MG63 (cell line): ENCODE measurements at regions not wholly inside any gene's neighbourhood (a gene's known extent, or its start where the extent isn't known, plus 50 kb on each side); places are given as distances from the start of the nearest gene placed in this dataset.
A peak's percentile ranks its signal among the peaks of the same experiment; 100 is the strongest.
"Not testable (repeated sequence)": the region's sequence is repeated elsewhere in the genome, so short reads cannot be mapped to it uniquely, and the experiment has no call there.

Source experiments
- DNase-seq: peaks from one replicate; pipeline ENCODE4 v3.0.0-alpha.2; 2020
- H3K27me3 ChIP-seq: fragments of 250-450 bp; sonication (Bioruptor Pico); 2 replicates; pipeline ENCODE4 v1.5.1; 2020; ENCODE audit warnings: mild to moderate bottlenecking, moderate library complexity
- H3K36me3 ChIP-seq: fragments of 250-450 bp; sonication (Bioruptor Pico); 2 replicates; pipeline ENCODE4 v1.5.1; 2020; ENCODE audit warnings: mild to moderate bottlenecking, moderate library complexity
- H3K4me3 ChIP-seq: fragments of 250-450 bp; sonication (Bioruptor Pico); 2 replicates; pipeline ENCODE4 v1.5.1; 2020; ENCODE audit warnings: mild to moderate bottlenecking, moderate library complexity
- H3K9me3 ChIP-seq: fragments of 250-450 bp; sonication (Bioruptor Pico); 2 replicates; pipeline ENCODE4 v1.5.1; 2020; ENCODE audit warnings: mild to moderate bottlenecking, moderate library complexity

GRCh38 chr14:48350971-48351370 is 675.6 kb upstream of the MDGA2 start:
- no peaks in the 10 kb centered on the region for H3K9me3 ChIP-seq
- no peak overlapping the region for H3K4me3 ChIP-seq
- no peaks in the 10 kb centered on the region for H3K27me3 ChIP-seq
- DNase-seq = no peak
- H3K36me3 ChIP-seq = no peaks in the 10 kb centered on the region

DNA sequence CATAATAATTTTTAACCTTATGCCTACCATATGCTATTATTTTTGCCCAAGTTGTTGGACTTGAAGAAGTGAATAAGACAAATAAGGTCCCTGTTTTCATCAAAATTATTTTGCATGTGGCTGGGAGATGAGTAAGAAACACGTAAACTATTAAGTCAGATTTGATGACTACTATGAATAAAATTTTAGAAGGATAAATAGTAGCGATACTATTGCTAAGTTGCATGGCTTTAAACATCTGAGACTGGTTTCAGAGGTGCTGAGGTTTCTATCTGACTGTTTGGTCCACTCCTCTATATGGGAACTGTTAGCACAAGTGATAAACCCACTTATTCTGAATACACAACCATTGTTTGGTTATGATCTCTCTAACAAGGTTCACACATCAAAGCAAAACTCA is 674.3 kb upstream of the MDGA2 start:
- no peaks in the 10 kb centered on the region for H3K9me3 ChIP-seq
- no peaks in the 10 kb centered on the region for H3K27me3 ChIP-seq
- H3K36me3 ChIP-seq = no peaks in the 10 kb centered on the region
- no peak for DNase-seq
- no peak overlapping the region for H3K4me3 ChIP-seq

GRCh38 chr14:48341069-48341468 is 665.7 kb upstream of the MDGA2 start:
- H3K9me3 ChIP-seq = no peaks in the 10 kb centered on the region
- H3K27me3 ChIP-seq = no peaks in the 10 kb centered on the region
- no peaks in the 10 kb centered on the region for H3K36me3 ChIP-seq
- DNase-seq = no peak
- no peak overlapping the region for H3K4me3 ChIP-seq

DNA sequence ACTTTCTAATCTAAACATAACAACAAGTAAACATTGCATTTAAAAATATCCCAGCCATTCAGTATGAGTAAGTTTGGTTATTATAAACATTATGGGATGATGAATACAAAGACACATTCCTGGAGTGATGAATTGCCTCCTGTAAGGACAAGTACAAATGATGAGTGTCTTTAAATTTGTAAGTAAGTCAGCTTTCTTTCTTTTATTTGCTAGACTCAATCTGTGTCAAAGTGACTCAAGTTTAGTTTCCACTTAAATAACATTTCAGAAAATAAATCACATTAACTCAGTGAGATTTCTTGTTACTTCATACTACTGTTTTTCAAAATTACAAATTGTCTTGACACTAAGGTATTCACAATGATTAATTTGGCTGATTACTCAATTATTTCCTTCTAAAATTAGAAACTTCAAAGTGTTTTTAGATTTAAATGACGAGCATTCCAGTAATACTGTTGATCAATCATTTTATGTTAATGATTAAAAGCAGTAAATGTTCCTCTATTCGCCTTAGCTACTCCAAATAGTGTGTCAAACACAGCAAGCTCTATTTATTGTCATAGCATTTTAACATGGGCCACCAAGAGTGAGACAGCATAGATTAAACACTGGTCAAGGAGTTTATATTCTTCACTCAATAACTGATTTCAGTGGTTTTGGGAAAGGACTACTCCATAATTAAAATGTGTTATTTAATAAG is 658.0 kb upstream of the MDGA2 start:
- DNase-seq = no peak
- Histone ChIP-seq H3K36me3 (no peaks in the 10 kb centered on the region), H3K9me3 (no peaks in the 10 kb centered on the region), H3K4me3 (no peak overlapping the region), H3K27me3 (no peaks in the 10 kb centered on the region)

GRCh38 chr14:48331421-48331820 is 656.0 kb upstream of the MDGA2 start:
- Histone ChIP-seq H3K9me3 (no peaks in the 10 kb centered on the region), H3K27me3 (no peaks in the 10 kb centered on the region), H3K36me3 (no peaks in the 10 kb centered on the region), H3K4me3 (no peak overlapping the region)
- no peak for DNase-seq

DNA sequence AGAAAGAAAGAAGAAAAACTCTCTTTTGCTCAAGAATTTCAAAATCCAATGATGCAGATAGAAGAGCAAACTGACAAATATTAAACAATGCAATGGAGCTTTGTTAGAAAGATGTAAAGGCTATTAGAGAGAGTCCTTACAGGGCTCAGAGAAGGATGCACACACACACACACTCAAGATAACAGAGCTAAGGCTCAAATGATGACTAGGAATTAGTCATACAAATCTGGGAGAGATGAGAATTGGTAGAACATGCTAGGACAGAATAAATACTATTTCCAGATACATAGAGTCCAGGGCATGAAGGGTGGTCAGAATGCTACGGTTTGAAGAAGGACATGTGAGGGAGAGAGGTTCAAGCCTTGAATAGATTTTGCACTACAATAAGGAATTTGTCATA is 650.1 kb upstream of the MDGA2 start:
- Histone ChIP-seq H3K4me3 (no peak overlapping the region), H3K27me3 (no peaks in the 10 kb centered on the region), H3K36me3 (no peaks in the 10 kb centered on the region), H3K9me3 (no peaks in the 10 kb centered on the region)
- DNase-seq = no peak

DNA sequence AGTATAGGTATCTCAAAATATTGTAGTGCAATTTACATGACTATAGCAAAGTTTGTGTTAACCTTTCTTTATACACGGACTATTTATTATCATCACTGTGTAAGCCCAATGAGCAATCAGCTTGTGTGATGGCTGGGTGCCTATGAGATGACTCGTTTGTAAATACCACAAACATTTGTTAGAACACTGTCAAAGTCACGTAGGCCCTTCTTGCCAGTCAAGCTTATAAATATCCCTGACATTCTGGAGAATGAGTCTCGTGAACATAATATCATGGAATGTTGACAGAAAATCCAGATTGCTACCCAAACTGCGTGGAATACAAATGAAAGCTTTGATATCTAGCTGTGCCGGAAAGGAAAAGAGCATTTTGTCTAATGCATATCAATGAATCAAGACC is 648.3 kb upstream of the MDGA2 start:
- peak; percentile 78 for DNase-seq
- H3K4me3 ChIP-seq = no peak overlapping the region
- H3K9me3 ChIP-seq = no peaks in the 10 kb centered on the region

DNA sequence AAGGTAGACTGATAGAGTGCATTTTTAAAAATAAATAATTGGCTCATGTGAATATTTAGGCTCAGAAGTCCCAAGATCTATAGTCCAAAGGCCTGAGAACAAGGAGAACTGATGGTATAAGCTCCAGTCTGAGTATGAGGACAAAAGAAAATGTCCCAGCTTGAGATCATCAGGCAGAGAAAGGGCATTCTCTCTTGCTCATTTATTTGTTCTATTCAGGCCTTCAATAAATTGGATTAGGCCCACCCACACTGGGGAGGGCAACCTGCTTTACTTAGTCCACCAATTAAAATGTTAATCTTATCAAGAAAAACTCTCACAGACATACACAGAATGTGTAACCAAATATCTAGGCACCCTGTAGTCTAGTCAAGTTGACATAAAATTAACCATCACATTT is 644.4 kb upstream of the MDGA2 start:
- Histone ChIP-seq H3K4me3 (no peak overlapping the region), H3K36me3 (no peaks in the 10 kb centered on the region), H3K9me3 (no peaks in the 10 kb centered on the region), H3K27me3 (no peaks in the 10 kb centered on the region)
- no peak for DNase-seq

More for the DNA sequence above, 648.3 kb upstream of the MDGA2 start:
- no peaks in the 10 kb centered on the region for H3K27me3 ChIP-seq
- H3K36me3 ChIP-seq = no peaks in the 10 kb centered on the region

DNA sequence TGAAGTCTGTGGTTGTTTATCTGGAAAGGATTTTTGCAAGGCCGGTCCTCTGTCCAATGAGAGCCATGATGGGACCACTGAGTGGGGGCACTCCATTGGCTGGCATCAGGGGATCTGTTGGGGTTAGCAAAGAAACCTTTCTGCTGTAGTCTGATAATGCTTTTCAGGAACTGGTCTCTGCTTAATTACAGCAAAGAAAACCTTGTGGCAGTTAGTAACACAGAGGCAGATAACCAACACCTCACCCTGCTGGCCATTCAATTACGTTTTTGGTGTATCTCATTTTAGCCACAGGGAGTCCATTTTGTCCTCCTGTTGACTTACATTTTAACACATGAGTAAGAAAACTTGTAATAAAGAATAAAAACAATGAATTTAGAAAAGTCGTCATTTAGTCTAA is 629.3 kb upstream of the MDGA2 start:
- H3K36me3 ChIP-seq = no peaks in the 10 kb centered on the region
- DNase-seq = no peak
- H3K27me3 ChIP-seq = no peaks in the 10 kb centered on the region
- no peaks in the 10 kb centered on the region for H3K9me3 ChIP-seq
- H3K4me3 ChIP-seq = no peak overlapping the region

GRCh38 chr14:48289701-48290100 is 614.3 kb upstream of the MDGA2 start:
- no peaks in the 10 kb centered on the region for H3K9me3 ChIP-seq
- DNase-seq = no peak

GRCh38 chr14:48285217-48285616 is 609.8 kb upstream of the MDGA2 start:
- not testable (repeated sequence) for H3K4me3 ChIP-seq, DNase-seq, H3K27me3 ChIP-seq, H3K9me3 ChIP-seq, H3K36me3 ChIP-seq

More at GRCh38 chr14:48289701-48290100, 614.3 kb upstream of the MDGA2 start:
- H3K4me3 ChIP-seq = no peak overlapping the region
- H3K36me3 ChIP-seq = no peaks in the 10 kb centered on the region
- H3K27me3 ChIP-seq = no peaks in the 10 kb centered on the region

GRCh38 chr14:48275301-48275700 is 599.9 kb upstream of the MDGA2 start:
- H3K9me3 ChIP-seq = no peaks in the 10 kb centered on the region
- H3K27me3 ChIP-seq = no peaks in the 10 kb centered on the region
- no peak for DNase-seq
- H3K4me3 ChIP-seq = no peak overlapping the region
- no peaks in the 10 kb centered on the region for H3K36me3 ChIP-seq

- Histone ChIP-seq H3K36me3 (no peaks in the 10 kb centered on the region), H3K9me3 (no peaks in the 10 kb centered on the region), H3K4me3 (no peak overlapping the region), H3K27me3 (no peaks in the 10 kb centered on the region)
- no peak for DNase-seq
These were observed 599.4 kb upstream of the MDGA2 start for GRCh38 chr14:48274826-48275225.

GRCh38 chr14:48267926-48268325 is 592.5 kb upstream of the MDGA2 start:
- not testable (repeated sequence) for H3K36me3 ChIP-seq, H3K27me3 ChIP-seq, H3K4me3 ChIP-seq, DNase-seq, H3K9me3 ChIP-seq

GRCh38 chr14:48266201-48266600 is 590.8 kb upstream of the MDGA2 start:
- not testable (repeated sequence) for H3K27me3 ChIP-seq, H3K36me3 ChIP-seq, H3K9me3 ChIP-seq, DNase-seq, H3K4me3 ChIP-seq

GRCh38 chr14:48261436-48261835 is 586.0 kb upstream of the MDGA2 start:
- DNase-seq = no peak
- no peaks in the 10 kb centered on the region for H3K9me3 ChIP-seq
- H3K27me3 ChIP-seq = no peaks in the 10 kb centered on the region
- H3K4me3 ChIP-seq = no peak overlapping the region
- no peaks in the 10 kb centered on the region for H3K36me3 ChIP-seq

DNA sequence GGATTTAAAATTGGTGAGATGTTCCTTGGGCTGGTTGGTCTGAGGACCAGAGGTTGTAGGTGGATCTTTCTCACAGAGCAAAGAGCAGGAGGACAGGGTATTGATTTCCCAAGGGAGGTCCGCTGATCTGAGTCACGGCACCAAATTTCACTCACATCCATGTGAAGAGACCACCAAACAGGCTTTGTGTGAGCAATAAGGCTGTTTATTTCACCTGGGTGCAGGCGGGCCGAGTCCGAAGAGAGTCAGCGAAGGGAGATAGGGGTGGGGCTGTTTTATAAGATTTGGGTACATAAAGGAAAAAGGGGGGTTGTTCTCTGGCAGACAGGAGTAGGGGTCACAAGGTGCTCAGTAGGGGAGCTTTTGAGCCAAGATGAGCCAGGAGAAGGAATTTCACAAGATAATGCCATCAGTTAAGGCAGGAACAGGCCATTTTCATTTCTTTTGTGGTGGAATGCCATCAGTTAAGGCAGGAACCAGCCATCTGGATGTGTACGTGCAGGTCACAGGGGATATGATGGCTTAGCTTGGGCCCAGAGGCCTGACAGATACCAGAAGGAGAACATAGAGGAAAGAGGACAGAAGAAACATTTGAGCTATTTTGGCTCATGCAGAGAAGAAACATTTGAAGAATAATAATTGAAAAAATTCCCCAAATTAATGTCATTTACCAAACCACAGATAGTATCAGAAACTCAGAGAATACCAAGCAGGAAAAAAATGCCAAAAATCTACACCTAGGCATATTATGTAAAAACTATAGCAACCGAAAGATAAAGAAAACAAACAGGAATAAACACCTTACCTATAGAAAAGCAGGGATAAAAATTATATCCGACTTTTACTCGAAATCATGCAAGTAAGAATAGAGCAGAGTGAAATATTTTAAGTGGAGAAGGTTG is 585.2 kb upstream of the MDGA2 start:
- H3K4me3 ChIP-seq, H3K9me3 ChIP-seq, H3K36me3 ChIP-seq, H3K27me3 ChIP-seq, DNase-seq: not testable (repeated sequence)

GRCh38 chr14:48259876-48260275 is 584.5 kb upstream of the MDGA2 start:
- H3K9me3 ChIP-seq, H3K27me3 ChIP-seq, H3K36me3 ChIP-seq, DNase-seq, H3K4me3 ChIP-seq: not testable (repeated sequence)
